VCaP (cell line): ENCODE measurements at regions not wholly inside any gene's neighbourhood (a gene's known extent, or its start where the extent isn't known, plus 50 kb on each side); places are given as distances from the start of the nearest gene placed in this dataset.

ENCODE experiments used
- H3K27ac ChIP-seq: fragments of 450-650 bp; 2 replicates; pipeline ENCODE4 v1.5.1; 2017
- TF ChIP-seq, protein P1 (sequence below): fragments of 450-650 bp; conservative IDR thresholded peaks from 2 replicates; pipeline ENCODE4 v1.5.1; 2017; ENCODE audit warnings: mild to moderate bottlenecking, moderate library complexity

DNA sequence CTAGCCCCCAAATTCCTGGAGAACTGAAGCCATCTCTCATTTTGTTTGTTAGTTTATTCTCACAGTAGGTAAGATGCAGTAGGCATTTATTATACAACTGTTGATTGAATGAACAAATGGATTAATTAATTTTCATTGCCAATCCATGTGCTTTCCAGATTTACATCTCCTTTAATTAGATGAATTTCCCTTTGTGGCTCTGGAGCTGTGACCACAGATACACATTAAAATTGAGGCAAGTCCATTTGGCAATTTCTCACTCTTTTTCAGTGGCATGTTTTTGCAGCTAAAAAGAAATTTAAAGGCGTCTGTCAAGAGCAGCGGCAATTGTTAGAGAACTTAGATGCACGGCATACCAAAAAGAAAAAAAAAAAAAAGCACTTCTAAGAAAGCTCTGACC lies 635.4 kb upstream of the SOX9 start:
- no peak overlapping the region for H3K27ac ChIP-seq
- TF ChIP-seq, protein P1, sequence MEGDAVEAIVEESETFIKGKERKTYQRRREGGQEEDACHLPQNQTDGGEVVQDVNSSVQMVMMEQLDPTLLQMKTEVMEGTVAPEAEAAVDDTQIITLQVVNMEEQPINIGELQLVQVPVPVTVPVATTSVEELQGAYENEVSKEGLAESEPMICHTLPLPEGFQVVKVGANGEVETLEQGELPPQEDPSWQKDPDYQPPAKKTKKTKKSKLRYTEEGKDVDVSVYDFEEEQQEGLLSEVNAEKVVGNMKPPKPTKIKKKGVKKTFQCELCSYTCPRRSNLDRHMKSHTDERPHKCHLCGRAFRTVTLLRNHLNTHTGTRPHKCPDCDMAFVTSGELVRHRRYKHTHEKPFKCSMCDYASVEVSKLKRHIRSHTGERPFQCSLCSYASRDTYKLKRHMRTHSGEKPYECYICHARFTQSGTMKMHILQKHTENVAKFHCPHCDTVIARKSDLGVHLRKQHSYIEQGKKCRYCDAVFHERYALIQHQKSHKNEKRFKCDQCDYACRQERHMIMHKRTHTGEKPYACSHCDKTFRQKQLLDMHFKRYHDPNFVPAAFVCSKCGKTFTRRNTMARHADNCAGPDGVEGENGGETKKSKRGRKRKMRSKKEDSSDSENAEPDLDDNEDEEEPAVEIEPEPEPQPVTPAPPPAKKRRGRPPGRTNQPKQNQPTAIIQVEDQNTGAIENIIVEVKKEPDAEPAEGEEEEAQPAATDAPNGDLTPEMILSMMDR: no peak

GRCh38 chr17:71486261-71486660 lies 634.6 kb upstream of the SOX9 start:
- TF ChIP-seq, protein P1: no peak
- no peak overlapping the region for H3K27ac ChIP-seq

- TF ChIP-seq, protein P1: no peak
Measured at GRCh38 chr17:71488851-71489250, 632.0 kb upstream of the SOX9 start.

GRCh38 chr17:71494062-71494855 lies 626.6 kb upstream of the SOX9 start:
- H3K27ac ChIP-seq: no peak overlapping the region
- TF ChIP-seq, protein P1: no peak

More at GRCh38 chr17:71488851-71489250, 632.0 kb upstream of the SOX9 start:
- no peak overlapping the region for H3K27ac ChIP-seq

GRCh38 chr17:71495420-71495819 lies 625.4 kb upstream of the SOX9 start:
- no peak overlapping the region for H3K27ac ChIP-seq
- TF ChIP-seq, protein P1: no peak

- H3K27ac ChIP-seq: no peak overlapping the region
- TF ChIP-seq, protein P1: no peak
Measured at GRCh38 chr17:71496552-71496951, 624.3 kb upstream of the SOX9 start.

GRCh38 chr17:71500761-71501555 lies 619.9 kb upstream of the SOX9 start:
- H3K27ac ChIP-seq: no peak overlapping the region
- TF ChIP-seq, protein P1: no peak
